K562 (cell line): ENCODE measurements at regions not wholly inside any gene's neighbourhood (a gene's known extent, or its start where the extent isn't known, plus 50 kb on each side); places are given as distances from the start of the nearest gene placed in this dataset.

Experiments
- CBFB ChIP-seq: sonication (generic); formaldehyde crosslinking; IDR thresholded peaks from 2 replicates; pipeline ENCODE4 v1.4.0; 2020; ENCODE audit warnings: mild to moderate bottlenecking, missing genetic modification reagents
- CSDE1 ChIP-seq, 2 experiments: fragments of 450-650 bp; IDR thresholded peaks; 2 replicates each; pipeline ENCODE4 v1.6.1; 2016; ENCODE audit warnings: mild to moderate bottlenecking in 1 of 2
- HNRNPLL ChIP-seq: fragments of 200-400 bp; formaldehyde crosslinking; IDR thresholded peaks from 2 replicates; pipeline ENCODE4 v1.6.1; 2017; ENCODE audit warnings: low read length, low read depth, mild to moderate bottlenecking; ENCODE audit not compliant: poor library complexity, severe bottlenecking
- KAT8 ChIP-seq: fragments of 450-650 bp; IDR thresholded peaks from 2 replicates; pipeline ENCODE4 v1.6.1; 2016; ENCODE audit warnings: low read depth, mild to moderate bottlenecking
- MAZ ChIP-seq, 2 experiments: fragments of 450-650 bp in 1 of 2; sonication (generic) in 1 of 2; formaldehyde crosslinking; IDR thresholded peaks in 1 of 2; conservative IDR thresholded peaks in 1 of 2; 2 replicates each; pipeline versions ENCODE4 v1.4.0 to v1.5.0; 2020; ENCODE audit warnings: mild to moderate bottlenecking in 1 of 2, missing genetic modification reagents in 1 of 2
- NCOR1 ChIP-seq: fragments of 450-650 bp; IDR thresholded peaks from 2 replicates; pipeline ENCODE4 v1.6.1; 2016; ENCODE audit warnings: mild to moderate bottlenecking, moderate library complexity
- NR3C1 ChIP-seq: sonication (generic); formaldehyde crosslinking; IDR thresholded peaks from 2 replicates; pipeline ENCODE4 v1.8.1; 2022; ENCODE audit warnings: missing genetic modification reagents
- RAD51 ChIP-seq: fragments of 450-650 bp; IDR thresholded peaks from 2 replicates; pipeline ENCODE4 v1.7.1; 2016; ENCODE audit warnings: low read depth, mild to moderate bottlenecking, borderline replicate concordance
- RB1 ChIP-seq: fragments of 450-650 bp; IDR thresholded peaks from 2 replicates; pipeline ENCODE4 v1.6.1; 2017; ENCODE audit warnings: low read depth, mild to moderate bottlenecking
- STAT5A ChIP-seq: IDR thresholded peaks from 2 replicates; pipeline ENCODE4 v1.6.1; 2012; ENCODE audit warnings: low read length, inconsistent platforms, borderline replicate concordance
- TCF3 ChIP-seq: sonication (generic); formaldehyde crosslinking; IDR thresholded peaks from 2 replicates; pipeline ENCODE4 v1.4.0; 2020; ENCODE audit warnings: mild to moderate bottlenecking, missing genetic modification reagents
- TRIM24 ChIP-seq, 2 experiments: fragments of 450-650 bp; IDR thresholded peaks; 2 replicates each; pipeline ENCODE4 v1.6.1; 2016
- ZNF507 ChIP-seq: conservative IDR thresholded peaks from 2 replicates; pipeline ENCODE4 v1.6.1; 2017; ENCODE audit warnings: missing genetic modification characterization, missing compliant biosample characterization
- ZNF780A ChIP-seq: fragments of 250-450 bp; sonication (Bioruptor Pico); IDR thresholded peaks from 2 replicates; pipeline ENCODE4 v1.5.0; 2021; ENCODE audit warnings: mild to moderate bottlenecking
- ZNF830 ChIP-seq: fragments of 250-450 bp; sonication (Bioruptor Pico); IDR thresholded peaks from 2 replicates; pipeline ENCODE4 v1.5.0; 2021; ENCODE audit warnings: mild to moderate bottlenecking
- TF ChIP-seq, protein P1 (sequence below): sonication (generic); formaldehyde crosslinking; IDR thresholded peaks from 2 replicates; pipeline ENCODE4 v1.8.0; 2022; ENCODE audit warnings: mild to moderate bottlenecking, missing genetic modification reagents
- TF ChIP-seq, protein P2 (sequence below): fragments of 250-450 bp; sonication (Bioruptor Pico); IDR thresholded peaks from 2 replicates; pipeline ENCODE4 v1.8.0; 2022; ENCODE audit warnings: inconsistent platforms
- TF ChIP-seq, protein P3 (sequence below): sonication (generic); formaldehyde crosslinking; IDR thresholded peaks from 2 replicates; pipeline ENCODE4 v1.8.0; 2023; ENCODE audit warnings: missing genetic modification reagents, mild to moderate bottlenecking, borderline replicate concordance
- TF ChIP-seq, protein P4 (sequence below): fragments of 250-450 bp; sonication (Bioruptor Pico); IDR thresholded peaks from 2 replicates; pipeline ENCODE4 v1.8.0; 2022; ENCODE audit warnings: moderate library complexity, mild to moderate bottlenecking, inconsistent platforms

DNA sequence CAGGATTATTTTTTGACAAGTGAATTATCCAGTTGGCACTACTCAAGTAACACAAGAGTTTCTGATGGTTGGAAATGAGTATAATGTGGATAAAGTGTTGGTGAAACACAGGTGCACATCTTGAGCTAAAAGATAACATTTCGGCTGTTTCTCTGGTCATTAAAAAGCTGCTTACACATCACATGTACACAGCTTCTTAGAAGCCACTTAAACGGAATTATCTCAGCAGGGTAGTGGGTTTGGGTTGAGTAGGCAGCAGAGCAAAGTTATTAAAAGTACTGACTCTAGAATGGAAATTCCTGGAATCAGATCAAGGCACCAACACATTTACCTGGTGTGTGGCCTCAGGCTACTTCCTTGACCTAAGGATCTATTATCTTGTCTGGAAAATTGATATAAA is 55.4 kb upstream of the RASSF6 start (continued):
- TF ChIP-seq, protein P1, sequence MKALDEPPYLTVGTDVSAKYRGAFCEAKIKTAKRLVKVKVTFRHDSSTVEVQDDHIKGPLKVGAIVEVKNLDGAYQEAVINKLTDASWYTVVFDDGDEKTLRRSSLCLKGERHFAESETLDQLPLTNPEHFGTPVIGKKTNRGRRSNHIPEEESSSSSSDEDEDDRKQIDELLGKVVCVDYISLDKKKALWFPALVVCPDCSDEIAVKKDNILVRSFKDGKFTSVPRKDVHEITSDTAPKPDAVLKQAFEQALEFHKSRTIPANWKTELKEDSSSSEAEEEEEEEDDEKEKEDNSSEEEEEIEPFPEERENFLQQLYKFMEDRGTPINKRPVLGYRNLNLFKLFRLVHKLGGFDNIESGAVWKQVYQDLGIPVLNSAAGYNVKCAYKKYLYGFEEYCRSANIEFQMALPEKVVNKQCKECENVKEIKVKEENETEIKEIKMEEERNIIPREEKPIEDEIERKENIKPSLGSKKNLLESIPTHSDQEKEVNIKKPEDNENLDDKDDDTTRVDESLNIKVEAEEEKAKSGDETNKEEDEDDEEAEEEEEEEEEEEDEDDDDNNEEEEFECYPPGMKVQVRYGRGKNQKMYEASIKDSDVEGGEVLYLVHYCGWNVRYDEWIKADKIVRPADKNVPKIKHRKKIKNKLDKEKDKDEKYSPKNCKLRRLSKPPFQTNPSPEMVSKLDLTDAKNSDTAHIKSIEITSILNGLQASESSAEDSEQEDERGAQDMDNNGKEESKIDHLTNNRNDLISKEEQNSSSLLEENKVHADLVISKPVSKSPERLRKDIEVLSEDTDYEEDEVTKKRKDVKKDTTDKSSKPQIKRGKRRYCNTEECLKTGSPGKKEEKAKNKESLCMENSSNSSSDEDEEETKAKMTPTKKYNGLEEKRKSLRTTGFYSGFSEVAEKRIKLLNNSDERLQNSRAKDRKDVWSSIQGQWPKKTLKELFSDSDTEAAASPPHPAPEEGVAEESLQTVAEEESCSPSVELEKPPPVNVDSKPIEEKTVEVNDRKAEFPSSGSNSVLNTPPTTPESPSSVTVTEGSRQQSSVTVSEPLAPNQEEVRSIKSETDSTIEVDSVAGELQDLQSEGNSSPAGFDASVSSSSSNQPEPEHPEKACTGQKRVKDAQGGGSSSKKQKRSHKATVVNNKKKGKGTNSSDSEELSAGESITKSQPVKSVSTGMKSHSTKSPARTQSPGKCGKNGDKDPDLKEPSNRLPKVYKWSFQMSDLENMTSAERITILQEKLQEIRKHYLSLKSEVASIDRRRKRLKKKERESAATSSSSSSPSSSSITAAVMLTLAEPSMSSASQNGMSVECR (CRISPR knock-in tag) = no peak
- TF ChIP-seq MAZ (CRISPR knock-in tag; conservative IDR thresholded peaks at IDR 0.05 in 1 of 2, IDR thresholded peaks at IDR 0.05 in 1 of 2) (no peak), TCF3 (CRISPR knock-in tag) (peak; percentile 70), RAD51 (no peak), ZNF830 (CRISPR knock-in tag) (no peak), TRIM24 (IDR thresholded peaks at IDR 0.05) (peak in 1 of 2 experiments; percentile 10; a peak in 1 of 4 replicates), NR3C1 (CRISPR knock-in tag) (no peak), STAT5A (peak; percentile 47; the same call in 1 of the 2 replicates), HNRNPLL (no peak), CBFB (CRISPR knock-in tag) (no peak), CSDE1 (IDR thresholded peaks at IDR 0.05) (no peak), ZNF780A (CRISPR knock-in tag) (no peak), RB1 (no peak), NCOR1 (peak; percentile 51; the same call in 1 of the 2 replicates), KAT8 (no peak), ZNF507 (tag) (no peak)
- TF ChIP-seq, protein P2, sequence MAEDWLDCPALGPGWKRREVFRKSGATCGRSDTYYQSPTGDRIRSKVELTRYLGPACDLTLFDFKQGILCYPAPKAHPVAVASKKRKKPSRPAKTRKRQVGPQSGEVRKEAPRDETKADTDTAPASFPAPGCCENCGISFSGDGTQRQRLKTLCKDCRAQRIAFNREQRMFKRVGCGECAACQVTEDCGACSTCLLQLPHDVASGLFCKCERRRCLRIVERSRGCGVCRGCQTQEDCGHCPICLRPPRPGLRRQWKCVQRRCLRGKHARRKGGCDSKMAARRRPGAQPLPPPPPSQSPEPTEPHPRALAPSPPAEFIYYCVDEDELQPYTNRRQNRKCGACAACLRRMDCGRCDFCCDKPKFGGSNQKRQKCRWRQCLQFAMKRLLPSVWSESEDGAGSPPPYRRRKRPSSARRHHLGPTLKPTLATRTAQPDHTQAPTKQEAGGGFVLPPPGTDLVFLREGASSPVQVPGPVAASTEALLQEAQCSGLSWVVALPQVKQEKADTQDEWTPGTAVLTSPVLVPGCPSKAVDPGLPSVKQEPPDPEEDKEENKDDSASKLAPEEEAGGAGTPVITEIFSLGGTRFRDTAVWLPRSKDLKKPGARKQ = no peak
- TF ChIP-seq, protein P3, sequence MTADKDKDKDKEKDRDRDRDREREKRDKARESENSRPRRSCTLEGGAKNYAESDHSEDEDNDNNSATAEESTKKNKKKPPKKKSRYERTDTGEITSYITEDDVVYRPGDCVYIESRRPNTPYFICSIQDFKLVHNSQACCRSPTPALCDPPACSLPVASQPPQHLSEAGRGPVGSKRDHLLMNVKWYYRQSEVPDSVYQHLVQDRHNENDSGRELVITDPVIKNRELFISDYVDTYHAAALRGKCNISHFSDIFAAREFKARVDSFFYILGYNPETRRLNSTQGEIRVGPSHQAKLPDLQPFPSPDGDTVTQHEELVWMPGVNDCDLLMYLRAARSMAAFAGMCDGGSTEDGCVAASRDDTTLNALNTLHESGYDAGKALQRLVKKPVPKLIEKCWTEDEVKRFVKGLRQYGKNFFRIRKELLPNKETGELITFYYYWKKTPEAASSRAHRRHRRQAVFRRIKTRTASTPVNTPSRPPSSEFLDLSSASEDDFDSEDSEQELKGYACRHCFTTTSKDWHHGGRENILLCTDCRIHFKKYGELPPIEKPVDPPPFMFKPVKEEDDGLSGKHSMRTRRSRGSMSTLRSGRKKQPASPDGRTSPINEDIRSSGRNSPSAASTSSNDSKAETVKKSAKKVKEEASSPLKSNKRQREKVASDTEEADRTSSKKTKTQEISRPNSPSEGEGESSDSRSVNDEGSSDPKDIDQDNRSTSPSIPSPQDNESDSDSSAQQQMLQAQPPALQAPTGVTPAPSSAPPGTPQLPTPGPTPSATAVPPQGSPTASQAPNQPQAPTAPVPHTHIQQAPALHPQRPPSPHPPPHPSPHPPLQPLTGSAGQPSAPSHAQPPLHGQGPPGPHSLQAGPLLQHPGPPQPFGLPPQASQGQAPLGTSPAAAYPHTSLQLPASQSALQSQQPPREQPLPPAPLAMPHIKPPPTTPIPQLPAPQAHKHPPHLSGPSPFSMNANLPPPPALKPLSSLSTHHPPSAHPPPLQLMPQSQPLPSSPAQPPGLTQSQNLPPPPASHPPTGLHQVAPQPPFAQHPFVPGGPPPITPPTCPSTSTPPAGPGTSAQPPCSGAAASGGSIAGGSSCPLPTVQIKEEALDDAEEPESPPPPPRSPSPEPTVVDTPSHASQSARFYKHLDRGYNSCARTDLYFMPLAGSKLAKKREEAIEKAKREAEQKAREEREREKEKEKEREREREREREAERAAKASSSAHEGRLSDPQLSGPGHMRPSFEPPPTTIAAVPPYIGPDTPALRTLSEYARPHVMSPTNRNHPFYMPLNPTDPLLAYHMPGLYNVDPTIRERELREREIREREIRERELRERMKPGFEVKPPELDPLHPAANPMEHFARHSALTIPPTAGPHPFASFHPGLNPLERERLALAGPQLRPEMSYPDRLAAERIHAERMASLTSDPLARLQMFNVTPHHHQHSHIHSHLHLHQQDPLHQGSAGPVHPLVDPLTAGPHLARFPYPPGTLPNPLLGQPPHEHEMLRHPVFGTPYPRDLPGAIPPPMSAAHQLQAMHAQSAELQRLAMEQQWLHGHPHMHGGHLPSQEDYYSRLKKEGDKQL (CRISPR knock-in tag) = no peak
- TF ChIP-seq, protein P4, sequence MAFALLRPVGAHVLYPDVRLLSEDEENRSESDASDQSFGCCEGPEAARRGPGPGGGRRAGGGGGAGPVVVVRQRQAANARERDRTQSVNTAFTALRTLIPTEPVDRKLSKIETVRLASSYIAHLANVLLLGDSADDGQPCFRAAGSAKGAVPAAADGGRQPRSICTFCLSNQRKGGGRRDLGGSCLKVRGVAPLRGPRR (CRISPR knock-in tag) = no peak
